ENCODE measurements at regions not wholly inside any gene's neighbourhood (a gene's known extent, or its start where the extent isn't known, plus 50 kb on each side); places are given as distances from the start of the nearest gene placed in this dataset.

DNA sequence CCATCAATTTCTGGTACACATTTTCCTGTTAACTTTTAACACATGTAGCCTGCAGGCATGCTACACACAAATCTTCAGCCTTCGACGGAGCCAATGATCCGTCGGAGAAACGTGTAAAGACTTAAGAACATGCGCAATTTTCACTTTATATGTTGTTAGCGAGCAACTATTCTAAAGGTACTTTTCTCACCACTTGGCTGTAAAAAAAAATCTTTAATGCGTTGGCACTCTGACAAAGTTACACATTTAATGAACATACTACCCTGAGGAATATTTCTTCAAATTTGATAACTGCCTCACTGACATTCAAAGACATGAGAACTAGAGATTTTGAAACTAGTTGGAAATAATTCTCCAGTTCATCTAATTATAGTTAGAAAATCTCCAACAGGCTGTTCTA is 507.5 kb upstream of the SALL1 start:
- TF ChIP-seq NFIC (IDR thresholded peaks at IDR 0.05) (no peak), EP300 (IDR thresholded peaks at IDR 0.05; ENCODE audit: borderline replicate concordance) (no peak), CEBPB (IDR thresholded peaks at IDR 0.05) (no peak)
